Stomach (tissue), 8 donors: ENCODE measurements at regions not wholly inside any gene's neighbourhood (a gene's known extent, or its start where the extent isn't known, plus 50 kb on each side); places are given as distances from the start of the nearest gene placed in this dataset.
A peak's percentile ranks its signal among the peaks of the same experiment; 100 is the strongest.

ENCODE experiments used
- DNase-seq, 2 donors: peaks; one replicate each; pipeline versions ENCODE4 v3.0.0 to v3.0.0-alpha.2; 2013 to 2019
- H3K27ac ChIP-seq, 5 donors: fragments of 200-600 bp in 4 of 5; sonication (generic) in 4 of 5; one replicate each; pipeline ENCODE4 v1.5.1; 2013 to 2019; ENCODE audit warnings: mild to moderate bottlenecking in 1 of 5, moderate library complexity in 1 of 5
- H3K27me3 ChIP-seq, 3 donors: fragments of 200-600 bp; sonication (generic); one replicate each; pipeline ENCODE4 v1.5.1; 2017 to 2019; ENCODE audit warnings: mixed run types in 1 of 3
- H3K36me3 ChIP-seq, 4 donors: fragments of 200-600 bp; sonication (generic); 1 replicate in 3 of 4; 2 replicates in 1 of 4; pipeline ENCODE4 v1.5.1; 2016 to 2019
- H3K4me1 ChIP-seq, 4 donors: fragments of 200-600 bp; sonication (generic); one replicate each; pipeline ENCODE4 v1.5.1; 2016 to 2019
- H3K4me3 ChIP-seq, 4 donors: fragments of 200-600 bp; sonication (generic) in 3 of 4; one replicate each; pipeline ENCODE4 v1.5.1; 2016 to 2019; ENCODE audit warnings: mild to moderate bottlenecking in 1 of 4
- H3K9me3 ChIP-seq, 4 donors: fragments of 200-600 bp; sonication (generic); one replicate each; pipeline ENCODE4 v1.5.1; 2016 to 2019
- EP300 ChIP-seq: sonication (generic); formaldehyde crosslinking; IDR thresholded peaks from one replicate; pipeline ENCODE4 v1.6.1; 2017; ENCODE audit warnings: antibody characterized with exemption
- POLR2A ChIP-seq, 4 donors: fragments of 450-650 bp; IDR thresholded peaks; one replicate each; pipeline ENCODE4 v1.6.1; 2016; ENCODE audit warnings: antibody characterized with exemption in 4 of 4, control low read depth in 2 of 4, mild to moderate bottlenecking in 1 of 4, moderate library complexity in 1 of 4
- POLR2AphosphoS5 ChIP-seq, 3 donors: sonication (generic); formaldehyde crosslinking; IDR thresholded peaks; one replicate each; pipeline ENCODE4 v1.6.1; 2016; ENCODE audit warnings: antibody characterized with exemption in 3 of 3
- WGBS, 5 donors: extraction: QIAGEN DNeasy Blood & Tissue Kit in 3 of 5; methylation state at CpG; one replicate each; pipeline versions ENCODE4 v1.1.5 to v1.1.7; 2013 to 2018; 5-methylcytosine and 5-hydroxymethylcytosine counted together
- intact Hi-C: fragments of 100-400 bp; cut with DNase I; formaldehyde crosslinking; loops from one replicate; pipeline ENCODE4 v1.15.1; 2023; ENCODE audit warnings: low total_unique reads
- TF ChIP-seq, protein P1 (sequence below), 7 experiments: fragments of 450-650 bp in 4 of 7; fragments of 200-600 bp in 3 of 7; sonication (generic) in 3 of 7; IDR thresholded peaks; one replicate each; pipeline ENCODE4 v1.5.1; 2016 to 2019; ENCODE audit warnings: antibody characterized with exemption in 7 of 7, control low read depth in 2 of 7, mild to moderate bottlenecking in 1 of 7
- donor health status: healthy with polysubstance abuse.
- donor health status: Bipolar disorder and iron deficiency.
- donor health status: healthy.

GRCh38 chr15:78696436-78696835 is 55.4 kb upstream of the CHRNB4 start:
- no peaks in the 10 kb centered on the region for H3K9me3 ChIP-seq
- H3K4me1 ChIP-seq: no peaks in the 10 kb centered on the region
- TF ChIP-seq POLR2AphosphoS5 (IDR thresholded peaks at IDR 0.05): no peak
- TF ChIP-seq EP300: no peak
- TF ChIP-seq, protein P1, sequence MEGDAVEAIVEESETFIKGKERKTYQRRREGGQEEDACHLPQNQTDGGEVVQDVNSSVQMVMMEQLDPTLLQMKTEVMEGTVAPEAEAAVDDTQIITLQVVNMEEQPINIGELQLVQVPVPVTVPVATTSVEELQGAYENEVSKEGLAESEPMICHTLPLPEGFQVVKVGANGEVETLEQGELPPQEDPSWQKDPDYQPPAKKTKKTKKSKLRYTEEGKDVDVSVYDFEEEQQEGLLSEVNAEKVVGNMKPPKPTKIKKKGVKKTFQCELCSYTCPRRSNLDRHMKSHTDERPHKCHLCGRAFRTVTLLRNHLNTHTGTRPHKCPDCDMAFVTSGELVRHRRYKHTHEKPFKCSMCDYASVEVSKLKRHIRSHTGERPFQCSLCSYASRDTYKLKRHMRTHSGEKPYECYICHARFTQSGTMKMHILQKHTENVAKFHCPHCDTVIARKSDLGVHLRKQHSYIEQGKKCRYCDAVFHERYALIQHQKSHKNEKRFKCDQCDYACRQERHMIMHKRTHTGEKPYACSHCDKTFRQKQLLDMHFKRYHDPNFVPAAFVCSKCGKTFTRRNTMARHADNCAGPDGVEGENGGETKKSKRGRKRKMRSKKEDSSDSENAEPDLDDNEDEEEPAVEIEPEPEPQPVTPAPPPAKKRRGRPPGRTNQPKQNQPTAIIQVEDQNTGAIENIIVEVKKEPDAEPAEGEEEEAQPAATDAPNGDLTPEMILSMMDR (IDR thresholded peaks at IDR 0.05): no peak
- no peak overlapping the region for H3K27ac ChIP-seq
- H3K4me3 ChIP-seq: no peak overlapping the region
- H3K27me3 ChIP-seq: no peaks in the 10 kb centered on the region
- intact Hi-C loops: no loop called here
- DNase-seq: no peak
- H3K36me3 ChIP-seq: no peaks in the 10 kb centered on the region

DNA sequence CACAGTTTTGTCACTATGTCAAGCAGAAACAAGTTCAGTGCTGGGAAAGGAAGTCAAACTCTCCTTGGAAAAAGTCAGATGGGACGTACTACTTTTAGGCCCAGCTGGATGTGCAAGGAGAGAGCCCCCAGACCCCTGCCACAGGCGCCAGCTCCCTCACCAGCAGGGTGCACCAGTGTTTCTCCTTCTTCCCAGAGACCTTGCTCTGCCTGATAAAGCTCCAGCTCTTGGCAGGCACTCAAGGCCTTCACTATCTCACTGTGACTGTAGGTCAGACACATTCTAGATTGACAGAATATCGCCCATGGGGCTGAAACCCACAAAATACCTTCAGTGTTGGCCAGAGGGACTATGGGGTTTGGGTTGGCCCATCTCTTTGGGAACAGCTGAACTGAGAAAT is 54.8 kb upstream of the CHRNB4 start:
- Histone ChIP-seq H3K4me3 (no peak overlapping the region), H3K4me1 (no peaks in the 10 kb centered on the region), H3K9me3 (no peaks in the 10 kb centered on the region), H3K36me3 (no peaks in the 10 kb centered on the region), H3K27ac (no peak overlapping the region), H3K27me3 (no peaks in the 10 kb centered on the region)
- DNase-seq: peak in 1 of 2 donors; percentile 57
- intact Hi-C loops: no loop called here
- TF ChIP-seq POLR2A (IDR thresholded peaks at IDR 0.05): no peak
- no peak for TF ChIP-seq POLR2AphosphoS5 (IDR thresholded peaks at IDR 0.05)
- TF ChIP-seq, protein P1 (IDR thresholded peaks at IDR 0.05): peak in 1 of 7 experiments; percentile 5
- 35 to 54% (median 37%) methylated on average over 3 of the region's 3 CpGs for WGBS, 5 donors

DNA sequence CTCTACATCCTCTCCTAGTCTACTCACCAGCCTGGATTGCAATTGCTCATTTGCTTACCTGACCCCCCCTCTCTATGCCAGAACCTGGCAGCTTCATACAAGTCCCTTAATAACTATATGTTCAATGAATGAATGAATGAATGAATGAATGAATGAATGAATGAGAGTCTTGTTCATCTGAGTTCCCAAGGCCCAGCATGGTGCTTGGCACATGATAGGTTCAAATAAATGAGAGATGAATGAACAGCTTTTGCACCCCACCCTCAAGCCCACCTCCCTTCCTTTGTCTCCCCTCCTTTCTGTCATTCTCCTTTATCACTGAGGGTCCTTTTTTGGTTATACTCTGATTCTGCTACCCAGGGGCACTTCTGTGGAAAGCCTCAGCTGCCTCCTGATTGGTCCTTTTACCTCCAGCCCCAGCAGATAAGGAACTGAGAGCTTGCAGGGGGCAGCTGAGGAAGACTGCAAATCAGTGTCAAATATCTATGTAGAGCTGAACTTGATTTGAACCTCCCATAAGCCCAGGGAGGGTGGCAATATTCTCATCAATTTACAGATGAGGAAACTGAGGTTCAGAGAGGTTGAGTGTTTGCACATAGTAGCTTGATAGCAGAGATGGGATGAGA is 54.1 kb upstream of the CHRNB4 start:
- no peaks in the 10 kb centered on the region for H3K9me3 ChIP-seq
- H3K27ac ChIP-seq: no peak overlapping the region
- H3K27me3 ChIP-seq: peaks cover 0 to 2% (median 0%) of the 10 kb centered on the region in 3 donors
- H3K4me3 ChIP-seq: no peak overlapping the region
- no peaks in the 10 kb centered on the region for H3K36me3 ChIP-seq
- intact Hi-C loops: no loop called here
- TF ChIP-seq EP300 (no peak), POLR2A (IDR thresholded peaks at IDR 0.05) (no peak), POLR2AphosphoS5 (IDR thresholded peaks at IDR 0.05) (no peak)
- TF ChIP-seq, protein P1 (IDR thresholded peaks at IDR 0.05): no peak
- no peak for DNase-seq
- H3K4me1 ChIP-seq: no peaks in the 10 kb centered on the region

- TF ChIP-seq, protein P1 (IDR thresholded peaks at IDR 0.05): no peak
- no peak for TF ChIP-seq EP300
- DNase-seq: peak in 1 of 2 donors; percentile 10
- Histone ChIP-seq H3K27ac (no peak overlapping the region), H3K36me3 (no peaks in the 10 kb centered on the region), H3K27me3 (peaks cover 0 to 6% (median 0%) of the 10 kb centered on the region in 3 donors), H3K4me1 (no peaks in the 10 kb centered on the region), H3K4me3 (no peak overlapping the region), H3K9me3 (no peaks in the 10 kb centered on the region)
- intact Hi-C loops: no loop called here
- WGBS, 5 donors: 59 to 88% (median 79%) methylated on average over 3 of the region's 3 CpGs
Measured at GRCh38 chr15:78691851-78692421, 50.9 kb upstream of the CHRNB4 start.
